NCI-H82 treated with DMSO at 0.1 percent for 48 hours (cell line): ENCODE measurements at regions not wholly inside any gene's neighbourhood (a gene's known extent, or its start where the extent isn't known, plus 50 kb on each side); places are given as distances from the start of the nearest gene placed in this dataset.

Experiments
- DNase-seq: peaks from one replicate; lab custom pipeline; 2025; ENCODE audit not compliant: unreplicated experiment; lab: John Stamatoyannopoulos, UW

DNA sequence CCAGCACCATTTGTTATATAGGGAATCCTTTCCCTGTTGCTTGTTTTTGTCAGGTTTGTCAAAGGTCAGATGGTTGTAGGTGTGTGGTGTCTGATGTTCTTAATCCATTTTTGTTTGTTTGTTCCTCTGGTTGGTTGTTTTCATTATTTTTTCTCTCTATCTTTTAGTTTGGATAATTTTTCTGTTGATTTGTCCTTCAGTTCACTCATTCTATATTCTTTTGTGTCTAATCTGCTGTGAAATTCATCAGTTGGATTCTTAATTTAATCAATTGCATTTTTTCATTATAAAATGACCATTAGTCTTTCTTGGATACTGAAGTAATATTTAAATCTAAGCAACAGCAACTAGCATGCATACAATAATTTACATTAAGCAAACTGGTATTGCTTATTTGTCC is 206.7 kb upstream of the TRIB2 start:
- DNase-seq = no peak

GRCh38 chr2:12513339-12513738 is 203.4 kb upstream of the TRIB2 start:
- no peak for DNase-seq

DNA sequence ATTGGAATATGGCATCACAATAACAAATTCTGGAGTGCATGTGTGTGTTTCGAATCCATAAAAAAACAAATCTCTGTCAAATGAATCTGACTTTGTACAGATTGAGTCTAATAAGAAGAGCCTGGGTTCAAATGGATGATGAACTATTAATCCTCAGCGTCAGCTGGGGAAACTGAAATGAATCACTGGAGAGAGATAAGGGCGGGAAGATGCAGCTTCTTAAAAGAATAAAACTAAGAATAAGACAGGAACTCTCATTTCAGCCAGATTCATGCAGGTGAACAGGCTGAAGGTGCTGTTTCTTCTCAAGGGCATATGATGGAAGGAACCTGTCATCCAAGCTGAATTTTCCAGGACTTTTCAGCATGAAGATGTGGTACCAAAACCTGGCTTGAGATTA is 202.6 kb upstream of the TRIB2 start:
- DNase-seq = no peak

DNA sequence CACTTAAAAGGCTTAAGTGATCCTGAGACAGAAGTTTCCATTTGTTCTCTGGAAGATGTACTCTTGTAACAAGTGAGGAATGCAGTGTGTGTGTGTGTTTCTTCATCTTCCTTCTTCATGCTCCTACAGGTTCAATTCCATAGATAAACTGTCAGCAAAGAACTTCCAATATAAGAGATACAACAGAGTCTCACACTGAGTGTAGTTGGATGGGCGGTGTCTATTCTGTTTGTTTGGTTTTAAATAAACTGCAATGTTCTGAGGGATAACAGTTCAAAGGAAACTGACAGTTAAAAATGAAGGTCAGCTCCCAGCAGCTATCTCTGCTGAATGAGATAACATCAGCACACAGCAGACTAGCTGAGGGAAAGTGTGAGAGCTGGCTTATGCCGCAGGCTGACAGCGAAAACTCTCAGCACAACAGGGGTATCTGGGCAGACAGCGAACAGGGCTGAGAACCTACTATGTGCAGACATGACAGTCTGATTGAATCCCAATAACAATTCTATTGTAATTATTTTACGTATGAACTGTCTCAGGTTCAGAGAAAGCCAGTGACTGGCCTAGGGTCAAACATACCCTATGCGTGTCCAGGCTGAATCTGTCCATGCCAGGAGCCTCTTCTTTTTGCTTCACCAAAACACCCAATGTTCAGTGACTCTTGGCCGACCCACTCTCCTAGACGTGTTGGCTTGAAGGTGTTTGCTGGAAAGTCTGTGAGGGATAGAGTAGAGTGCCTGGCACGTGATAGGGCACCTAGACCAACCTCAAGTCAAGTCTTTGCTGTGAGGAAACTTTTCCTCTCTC is 201.9 kb upstream of the TRIB2 start:
- DNase-seq = no peak

- DNase-seq = no peak
Measured at GRCh38 chr2:12515871-12516270, 200.9 kb upstream of the TRIB2 start.

GRCh38 chr2:12533337-12534005 is 183.3 kb upstream of the TRIB2 start:
- DNase-seq = no peak

GRCh38 chr2:12534646-12535263 is 182.0 kb upstream of the TRIB2 start:
- DNase-seq = no peak

GRCh38 chr2:12536976-12537375 is 179.8 kb upstream of the TRIB2 start:
- DNase-seq = no peak

DNA sequence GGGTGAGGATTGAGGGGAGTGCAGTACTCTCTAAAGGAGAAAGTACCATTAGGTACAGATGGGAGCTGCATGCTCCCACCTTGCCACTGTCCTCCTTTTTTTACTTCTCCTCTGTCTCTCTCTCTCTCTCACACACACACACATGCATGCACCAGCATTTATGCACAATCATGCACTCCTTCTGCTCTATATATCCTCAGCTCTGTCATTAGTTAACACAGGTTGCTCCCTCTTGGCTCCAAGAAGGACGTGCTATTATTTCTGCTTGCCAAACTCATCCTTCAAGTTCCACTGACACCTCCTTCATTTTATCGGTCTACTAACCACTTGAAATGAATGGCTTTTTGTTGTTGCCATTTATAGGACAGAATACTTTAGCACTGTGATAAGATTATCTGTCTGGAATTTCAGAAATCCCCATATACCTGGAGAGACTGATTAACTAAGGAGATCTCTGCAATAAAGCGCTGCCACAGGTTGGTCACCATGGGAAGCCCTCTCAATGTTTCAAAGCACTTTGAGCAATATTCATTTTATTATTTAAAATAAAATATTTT is 178.5 kb upstream of the TRIB2 start:
- DNase-seq = no peak

GRCh38 chr2:12539336-12539735 is 177.4 kb upstream of the TRIB2 start:
- DNase-seq = no peak

DNA sequence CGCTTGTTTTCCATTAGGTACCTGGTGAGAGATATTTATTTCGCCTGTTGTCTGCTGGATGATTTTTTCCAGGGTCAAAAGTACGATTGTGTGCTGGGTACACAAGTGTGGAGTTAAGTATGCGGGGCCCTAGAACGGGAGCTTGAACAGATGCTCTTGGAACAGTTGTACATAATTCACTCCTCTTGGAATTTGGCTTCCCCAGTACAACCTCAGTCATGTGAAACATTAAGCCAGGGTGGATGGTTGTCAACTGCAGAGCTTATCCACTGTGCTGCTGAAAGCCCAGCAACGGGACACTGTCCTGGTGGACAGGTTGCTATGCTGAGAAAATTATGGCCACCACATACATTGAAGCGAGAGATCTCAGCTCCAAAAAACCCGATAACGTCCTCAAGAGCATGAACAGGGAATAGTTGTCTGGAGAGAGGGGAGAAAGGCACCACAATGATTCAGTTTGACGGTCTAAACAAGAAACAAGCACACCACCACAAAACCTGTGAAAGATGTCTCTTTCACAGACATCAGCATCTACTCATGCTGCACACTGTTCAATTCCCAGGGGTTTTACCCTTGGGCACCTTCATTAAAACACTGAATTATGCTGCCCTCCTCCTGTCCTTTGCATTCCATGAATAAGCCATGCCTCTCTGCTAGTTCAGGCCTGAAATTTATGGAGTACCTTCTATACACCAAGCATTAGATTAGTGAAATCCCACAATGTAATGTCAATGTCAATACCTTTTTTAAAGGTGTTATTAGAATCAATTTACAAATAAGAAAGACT is 176.8 kb upstream of the TRIB2 start:
- DNase-seq = no peak

DNA sequence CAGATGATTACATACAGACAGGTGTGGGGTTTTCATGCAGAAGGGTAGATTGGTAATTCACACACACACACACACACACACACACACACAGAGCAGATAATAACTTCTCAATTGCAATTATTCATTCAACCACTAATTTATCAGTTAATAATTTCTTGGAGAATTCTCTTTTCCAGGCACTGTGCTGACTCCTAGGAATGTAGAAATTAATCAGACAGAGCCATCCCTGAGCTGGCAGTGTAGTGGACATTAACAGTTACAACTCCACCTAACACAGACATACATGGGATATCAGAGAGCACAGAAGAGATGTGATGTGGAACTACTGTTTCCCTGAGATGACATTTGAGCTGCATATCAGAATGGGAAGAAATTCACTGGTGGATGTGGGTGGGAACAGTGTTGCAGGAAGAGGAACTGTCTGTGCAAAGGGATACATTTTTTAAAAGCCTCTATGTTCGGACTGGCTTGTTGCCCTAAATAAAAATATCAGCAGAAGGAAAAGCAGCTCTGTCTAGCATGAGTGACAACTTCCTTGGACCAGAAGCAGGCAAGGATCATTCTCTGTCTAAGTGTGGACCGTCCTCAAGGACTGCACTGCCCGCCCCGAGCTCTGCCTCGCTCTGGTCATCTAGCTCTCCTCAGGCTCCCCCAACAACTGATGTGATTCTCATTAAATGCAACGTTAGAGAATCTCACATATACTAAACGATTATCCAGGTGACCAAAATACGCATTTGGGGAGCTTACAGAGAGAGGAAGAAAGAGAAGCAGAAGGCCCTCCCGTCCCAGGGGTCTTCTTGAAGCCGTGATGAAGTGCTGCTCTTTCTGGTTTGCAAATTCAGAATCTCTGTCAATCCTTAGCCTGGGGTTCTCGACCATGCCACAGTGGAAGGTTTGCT is 173.4 kb upstream of the TRIB2 start:
- no peak for DNase-seq

DNA sequence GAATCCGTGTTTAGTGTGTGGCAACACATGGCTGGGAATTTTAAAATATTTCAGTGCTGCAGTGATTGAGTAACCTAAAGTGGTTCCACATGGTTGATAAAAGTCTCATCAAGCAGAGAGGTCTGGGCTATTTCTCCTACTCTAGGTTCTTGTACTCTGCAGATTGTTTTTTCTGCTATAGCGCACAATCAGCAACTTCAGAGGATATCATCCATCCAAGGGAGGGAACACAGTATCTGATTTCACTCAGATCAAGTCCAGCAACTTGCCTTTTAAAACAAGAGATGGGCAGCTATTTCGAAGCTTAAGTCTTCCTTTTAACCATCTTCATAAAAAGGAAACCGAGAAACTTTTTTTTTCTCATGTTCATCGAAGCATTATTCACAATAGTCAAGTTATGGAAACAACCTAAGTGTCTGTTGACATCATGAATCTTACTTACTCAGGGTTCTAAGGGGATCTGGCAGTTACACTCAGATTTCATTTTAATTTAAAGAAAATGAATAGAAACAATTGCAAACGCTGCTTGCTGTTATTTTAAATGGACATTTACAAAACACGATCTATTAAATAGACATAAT is 172.7 kb upstream of the TRIB2 start:
- no peak for DNase-seq

GRCh38 chr2:12547566-12548170 is 169.1 kb upstream of the TRIB2 start:
- DNase-seq = no peak

GRCh38 chr2:12548906-12549305 is 167.8 kb upstream of the TRIB2 start:
- DNase-seq = no peak

DNA sequence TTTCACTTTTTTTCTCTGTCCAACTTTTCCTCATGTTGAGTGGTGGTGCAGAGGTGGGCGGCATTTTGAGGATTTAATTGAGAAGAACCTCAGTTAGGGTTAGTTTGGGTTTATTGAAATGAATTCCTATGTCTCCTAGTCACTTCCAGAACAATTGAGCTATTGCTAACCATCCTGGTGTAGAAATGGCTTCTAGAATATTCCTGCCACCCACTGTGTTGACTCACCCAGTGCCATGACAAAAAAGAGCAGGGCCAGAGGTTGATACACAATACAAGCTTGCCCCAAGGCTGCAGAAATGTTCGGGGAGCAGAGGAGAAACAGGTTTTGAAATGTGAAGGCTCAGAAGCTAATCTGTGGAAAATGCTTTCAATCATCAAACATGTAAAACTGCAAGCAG is 167.1 kb upstream of the TRIB2 start:
- DNase-seq = no peak

DNA sequence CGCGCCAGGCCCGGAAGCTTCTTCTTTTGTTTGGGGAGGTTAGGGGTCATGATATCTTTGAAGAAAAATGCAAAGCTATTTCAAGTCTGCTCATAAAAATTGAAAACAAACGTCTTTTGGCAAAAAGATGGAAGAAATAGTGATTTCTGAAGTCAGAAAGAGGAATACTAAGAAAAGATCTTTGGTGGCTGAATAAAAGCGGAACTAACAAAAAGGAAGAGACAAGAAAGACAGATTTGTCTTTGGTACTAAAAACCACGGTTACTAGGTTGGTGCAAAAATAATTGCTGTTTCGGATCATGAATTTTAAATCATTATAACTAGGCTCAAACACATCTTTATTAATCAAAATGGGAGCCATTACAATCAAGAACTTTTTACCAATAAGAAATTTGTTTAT is 164.6 kb upstream of the TRIB2 start:
- no peak for DNase-seq

DNA sequence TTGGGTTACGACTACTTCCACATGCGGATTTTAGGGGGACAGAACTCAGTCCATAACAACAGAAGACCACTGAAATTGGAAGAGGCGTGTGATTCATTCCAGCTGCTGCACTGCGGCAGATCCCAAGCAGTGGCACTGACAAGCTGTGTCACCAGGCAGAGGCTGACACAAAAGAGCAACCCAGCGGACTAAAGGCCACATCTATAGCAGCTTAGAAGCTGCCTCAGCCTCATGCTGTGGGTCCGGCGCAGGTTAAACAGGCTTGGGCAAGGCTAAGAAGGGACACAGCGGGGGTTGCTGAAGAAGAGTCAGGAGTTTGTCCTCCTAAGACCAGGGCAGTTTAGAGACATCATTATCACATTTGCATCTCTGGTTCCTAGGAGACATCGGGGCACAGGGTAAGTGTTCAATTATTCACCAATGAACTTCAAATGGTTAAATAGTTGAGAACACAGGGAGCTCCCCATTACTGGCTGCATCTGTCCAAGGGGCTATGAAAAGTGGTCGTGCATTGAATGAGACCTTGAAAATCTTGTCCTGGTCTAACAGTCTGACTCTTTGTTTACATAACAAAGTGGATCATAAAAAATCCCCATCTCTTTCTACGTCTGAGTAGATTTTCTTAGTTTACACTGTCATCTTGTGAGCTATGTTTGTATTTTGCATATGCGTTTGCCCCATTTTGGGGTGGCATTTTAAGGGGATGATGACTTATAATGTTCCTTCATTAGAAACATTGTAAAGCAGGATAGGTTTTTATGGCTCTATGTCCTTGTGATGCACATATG is 162.3 kb upstream of the TRIB2 start:
- no peak for DNase-seq
